DMS114 treated with DMSO at 0.1 percent for 48 hours (cell line): ENCODE measurements at regions not wholly inside any gene's neighbourhood (a gene's known extent, or its start where the extent isn't known, plus 50 kb on each side); places are given as distances from the start of the nearest gene placed in this dataset.
"Not testable (repeated sequence)": the region's sequence is repeated elsewhere in the genome, so short reads cannot be mapped to it uniquely, and the experiment has no call there.

ENCODE experiments used
- DNase-seq: peaks from one replicate; lab custom pipeline; 2025; ENCODE audit not compliant: unreplicated experiment; lab: John Stamatoyannopoulos, UW

DNA sequence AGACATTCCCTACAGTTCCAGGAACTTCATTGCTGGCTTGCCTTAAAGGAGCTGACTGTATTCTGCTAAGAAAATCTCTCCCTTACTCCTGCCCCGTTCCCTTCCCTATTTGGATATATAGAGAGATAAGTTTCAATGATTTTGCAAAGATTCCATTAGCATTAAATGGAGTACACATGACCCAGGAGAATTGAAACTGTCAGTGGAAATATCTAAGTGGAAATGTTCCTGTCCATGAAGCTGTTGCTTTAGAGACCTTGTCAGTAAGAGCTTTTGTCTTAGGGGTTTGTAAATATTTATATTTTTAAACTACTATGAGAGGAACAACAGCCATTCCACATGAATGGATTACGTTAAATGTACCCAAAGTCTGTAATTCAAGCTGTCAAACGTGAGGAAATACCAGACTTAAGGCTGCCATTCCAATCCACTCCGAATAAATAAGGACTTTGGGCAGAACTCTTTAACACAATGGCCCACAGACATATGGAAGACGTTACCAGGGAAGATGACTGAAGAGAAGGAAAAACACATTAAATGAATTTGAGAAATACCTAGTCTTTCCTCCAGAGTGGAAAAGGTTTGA, 387.1 kb upstream of the PAPPA start:
- no peak for DNase-seq

- DNase-seq: no peak
Measured at GRCh38 chr9:115770521-115770920, 383.1 kb upstream of the PAPPA start.

GRCh38 chr9:115775659-115776058, 377.9 kb upstream of the PAPPA start:
- DNase-seq: no peak

GRCh38 chr9:115777610-115778009, 376.0 kb upstream of the PAPPA start:
- DNase-seq: no peak

DNA sequence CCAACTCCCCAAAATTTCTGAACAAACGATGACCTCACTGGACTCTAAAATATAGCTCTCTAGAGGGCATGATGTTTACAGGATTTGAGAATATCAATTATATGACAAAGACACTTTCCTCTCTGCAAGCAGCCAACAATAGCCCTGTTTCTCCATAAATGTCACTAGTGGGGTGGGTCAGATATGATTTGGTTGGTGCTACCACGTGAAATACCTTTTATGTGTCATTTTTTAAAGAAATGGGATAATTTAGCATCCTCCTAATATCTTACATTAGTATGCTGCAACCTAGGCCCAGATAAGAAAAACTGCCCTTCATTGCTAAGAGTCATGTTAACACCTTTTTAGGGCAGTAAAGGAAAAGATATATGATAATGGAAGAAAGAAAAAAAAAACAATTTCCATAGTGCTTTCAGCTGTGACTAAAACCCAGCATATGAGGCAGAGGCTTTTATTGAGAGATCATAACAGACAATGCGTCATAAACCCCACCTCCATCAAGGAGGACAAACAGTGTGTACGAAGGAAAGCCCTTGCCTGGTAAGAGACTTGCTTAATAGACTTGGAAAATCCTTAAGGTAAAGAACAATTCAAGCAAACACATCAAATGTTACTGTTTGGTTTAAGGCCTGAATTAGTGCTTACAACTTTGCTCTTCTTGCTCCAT, 372.4 kb upstream of the PAPPA start:
- no peak for DNase-seq

GRCh38 chr9:115786321-115786720, 367.3 kb upstream of the PAPPA start:
- no peak for DNase-seq

- no peak for DNase-seq
Measured at GRCh38 chr9:115790520-115790919, 363.1 kb upstream of the PAPPA start.

DNA sequence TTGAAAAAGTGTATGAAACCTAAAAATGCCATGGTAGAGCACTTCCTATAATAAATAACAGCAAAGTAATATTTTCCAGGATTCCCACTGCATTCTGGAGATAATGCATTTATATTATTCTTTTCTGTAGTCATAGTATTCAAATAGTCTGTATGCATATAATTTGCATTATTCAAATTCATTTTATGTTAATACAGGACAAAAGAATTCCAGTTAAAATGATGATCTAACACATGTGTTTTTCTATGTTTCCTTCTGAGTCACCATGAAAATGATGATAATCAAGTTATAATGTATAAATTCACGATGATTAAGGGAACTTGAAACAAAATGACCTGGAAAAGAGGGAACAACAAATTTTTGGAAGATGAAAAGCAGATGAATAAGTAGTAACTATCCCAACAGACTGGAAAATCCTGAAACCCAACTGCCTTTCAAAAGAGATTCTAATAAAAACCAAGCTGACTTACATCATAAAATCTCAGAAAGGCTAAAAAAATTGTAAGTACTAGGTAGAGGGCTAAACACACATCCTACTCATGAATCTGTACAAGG, 358.6 kb upstream of the PAPPA start:
- DNase-seq: no peak

DNA sequence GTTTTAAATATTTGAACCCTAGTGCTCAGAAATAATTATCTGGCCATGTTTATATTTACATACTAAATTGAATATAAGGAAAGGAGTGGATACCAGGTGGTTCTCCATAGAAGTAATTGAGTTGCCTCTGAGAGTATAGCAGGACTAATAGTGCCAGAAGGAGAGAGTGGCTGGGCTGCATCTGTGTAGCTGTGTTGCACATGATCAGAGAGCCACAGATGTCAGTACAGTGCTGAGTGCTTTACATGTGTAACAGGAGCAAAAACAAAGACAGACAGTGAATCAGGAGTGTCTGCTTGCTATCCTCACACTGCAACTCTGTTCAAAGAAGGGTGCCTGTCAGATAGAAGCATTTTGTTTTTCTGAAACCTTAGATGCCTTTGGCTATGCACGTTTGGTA, 353.9 kb upstream of the PAPPA start:
- DNase-seq: no peak

DNA sequence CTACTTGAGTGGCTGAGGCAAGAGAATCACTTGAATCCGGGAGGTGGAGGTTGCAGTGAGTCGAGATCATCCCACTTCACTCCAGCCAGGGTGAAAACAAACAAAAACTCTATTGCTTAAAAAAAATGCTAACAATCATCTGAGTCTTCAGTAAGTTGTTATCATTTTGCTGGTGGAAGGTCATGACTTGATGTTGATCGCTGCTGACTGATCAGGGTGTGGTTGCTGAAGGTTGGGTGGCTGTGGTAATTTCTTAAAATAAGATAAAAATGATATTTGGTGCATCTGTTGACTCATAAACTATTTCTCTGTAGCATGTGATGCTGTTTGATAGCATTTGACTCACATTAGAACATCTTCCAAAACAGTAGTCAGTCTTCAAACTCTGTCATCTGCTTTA, 349.4 kb upstream of the PAPPA start:
- DNase-seq: no peak

- no peak for DNase-seq
Measured at GRCh38 chr9:115808108-115808507, 345.5 kb upstream of the PAPPA start.

GRCh38 chr9:115808695-115809094, 344.9 kb upstream of the PAPPA start:
- DNase-seq: no peak

DNA sequence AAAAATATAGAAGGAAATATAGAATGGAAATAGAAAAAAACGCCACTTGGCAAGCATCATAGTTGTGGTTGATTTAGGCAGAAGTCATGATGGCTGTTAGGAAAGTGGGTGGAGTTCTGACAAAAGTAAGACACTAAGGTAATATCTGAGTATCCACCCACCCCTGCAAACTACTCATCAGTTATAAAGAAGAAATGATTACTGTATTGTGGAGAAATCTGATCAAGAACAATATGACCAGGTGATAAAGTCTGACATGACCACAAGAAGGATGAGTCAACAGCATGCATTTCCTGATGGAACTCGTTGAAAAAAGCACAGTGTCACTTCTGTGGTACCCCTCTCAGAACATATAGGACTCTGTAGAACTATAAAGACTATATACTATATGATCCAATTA, 343.4 kb upstream of the PAPPA start:
- DNase-seq: no peak

- no peak for DNase-seq
Measured at GRCh38 chr9:115814081-115814480, 339.5 kb upstream of the PAPPA start.

GRCh38 chr9:115815786-115816185, 337.8 kb upstream of the PAPPA start:
- DNase-seq: no peak

DNA sequence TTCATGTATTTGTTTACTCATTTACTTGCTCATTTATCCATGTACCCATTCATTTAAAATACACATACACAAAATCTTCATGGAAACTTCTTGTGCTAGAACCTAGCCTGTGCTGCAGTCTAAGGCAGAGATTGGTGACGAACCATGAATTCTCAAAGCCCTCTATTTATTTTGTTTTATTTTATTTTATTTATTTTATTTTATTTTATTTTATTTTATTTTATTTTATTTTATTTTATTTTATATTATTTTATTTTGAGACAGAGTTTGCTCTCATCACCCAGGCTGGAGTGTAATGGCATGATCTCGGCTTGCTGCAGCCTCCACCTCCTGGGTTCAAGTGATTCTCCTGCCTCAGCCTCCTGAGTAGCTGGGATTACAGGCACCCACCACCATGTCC, 334.9 kb upstream of the PAPPA start:
- DNase-seq: not testable (repeated sequence)

DNA sequence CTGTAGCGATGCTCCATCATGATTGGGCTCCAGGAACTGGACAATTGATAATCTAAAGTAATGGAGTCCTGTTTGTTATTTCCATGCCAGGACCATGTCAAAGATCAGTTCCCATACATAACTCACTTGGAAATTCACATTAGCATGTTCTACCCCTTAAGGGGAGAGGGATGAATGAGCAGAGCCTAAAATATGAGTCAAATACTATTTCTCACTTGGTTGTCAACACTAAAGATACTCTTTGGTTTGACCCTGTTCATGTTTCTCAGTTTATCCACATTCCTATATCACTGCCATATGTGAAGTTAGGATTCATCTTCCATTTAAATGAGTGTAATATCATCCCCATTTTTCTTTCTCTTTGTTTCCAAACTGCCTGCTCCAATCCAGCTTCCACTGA, 321.6 kb upstream of the PAPPA start:
- no peak for DNase-seq

GRCh38 chr9:115837618-115838017, 316.0 kb upstream of the PAPPA start:
- DNase-seq: no peak

DNA sequence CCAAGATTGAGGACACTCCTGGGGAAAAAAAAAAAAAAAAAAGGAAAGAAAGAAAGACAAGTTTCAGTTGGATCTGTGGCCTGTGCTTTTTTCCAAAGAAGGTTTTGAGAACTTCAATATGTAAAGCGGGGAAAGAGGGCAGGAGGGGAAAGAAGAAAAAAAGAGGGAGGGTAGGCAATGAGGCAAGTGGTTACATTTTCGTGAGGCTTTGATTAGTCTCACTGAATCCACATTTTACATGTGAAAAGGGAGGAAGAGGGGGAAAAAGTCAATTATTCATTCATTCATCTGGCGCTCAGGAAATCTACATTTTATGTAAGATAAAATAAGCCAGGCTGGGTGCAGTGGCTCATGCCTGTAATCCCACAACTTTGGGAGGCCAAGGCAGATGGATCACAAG, 315.2 kb upstream of the PAPPA start:
- DNase-seq: no peak

DNA sequence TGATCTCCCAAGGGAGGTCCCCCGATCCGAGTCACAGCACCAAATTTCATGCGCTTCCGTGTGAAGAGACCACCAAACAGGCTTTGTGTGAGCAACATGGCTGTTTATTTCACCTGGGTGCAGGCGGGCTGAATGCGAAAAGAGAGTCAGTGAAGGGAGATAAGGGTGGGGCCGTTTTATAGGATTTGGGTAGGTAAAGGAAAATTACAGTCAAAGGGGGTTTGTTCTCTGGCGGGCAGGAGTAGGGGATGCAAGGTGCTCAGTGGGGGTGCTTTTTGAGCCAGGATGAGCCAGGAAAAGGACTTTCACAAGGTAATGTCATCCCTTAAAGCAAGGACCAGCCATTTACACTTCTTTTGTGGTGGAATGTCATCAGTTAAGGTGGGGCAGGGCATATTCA, 309.2 kb upstream of the PAPPA start:
- not testable (repeated sequence) for DNase-seq

DNA sequence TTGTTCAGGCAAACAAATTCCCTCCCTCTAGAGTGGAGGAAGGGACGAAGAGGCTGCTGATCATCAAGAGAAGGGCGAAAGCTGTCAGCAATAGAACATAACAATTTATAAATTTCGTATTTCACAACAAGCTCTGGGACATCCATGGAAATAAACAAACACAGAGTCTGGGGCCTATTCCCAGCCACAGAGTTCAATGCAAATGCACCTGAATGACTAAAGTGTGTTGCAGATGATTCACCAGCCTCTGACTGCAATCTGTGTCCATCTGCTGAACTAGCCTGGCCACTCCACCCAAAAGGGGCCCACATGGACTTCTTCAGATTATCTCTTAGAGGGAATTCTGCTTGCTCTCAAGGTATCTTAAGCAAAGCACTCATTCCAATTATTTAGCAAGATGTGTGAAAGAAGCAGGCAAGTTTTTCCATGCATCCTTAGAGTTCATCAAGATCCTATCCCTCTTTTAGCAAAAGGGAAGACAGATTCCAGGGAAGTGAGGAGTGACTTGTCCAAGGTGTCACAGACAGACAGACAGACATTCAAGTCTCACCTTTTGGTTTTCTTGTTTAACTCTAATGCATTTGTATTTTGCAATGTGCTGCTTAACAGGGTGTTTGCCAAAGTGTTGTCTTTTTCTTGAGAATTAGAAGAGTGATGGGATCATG, 307.8 kb upstream of the PAPPA start:
- no peak for DNase-seq

DNA sequence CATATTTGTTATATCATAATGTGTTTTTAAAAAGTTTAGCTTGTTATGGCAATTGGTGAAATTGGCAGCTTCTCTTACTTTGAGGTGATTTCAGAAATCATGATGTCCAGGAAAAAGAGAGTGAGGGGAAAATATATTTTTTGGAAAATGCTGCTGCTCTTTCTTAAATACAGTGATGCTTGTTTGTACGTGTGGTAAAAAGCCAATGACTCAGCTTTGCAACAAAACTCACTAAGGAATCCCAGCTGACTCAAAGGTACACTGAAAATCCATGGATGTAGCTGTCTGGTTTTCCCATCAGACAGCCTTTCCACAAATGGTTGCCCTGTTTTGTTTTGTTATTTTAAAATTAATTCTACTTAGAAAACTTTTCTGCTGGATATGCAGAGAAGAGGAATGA, 306.4 kb upstream of the PAPPA start:
- DNase-seq: no peak
